H1 (cell line): ENCODE measurements at regions not wholly inside any gene's neighbourhood (a gene's known extent, or its start where the extent isn't known, plus 50 kb on each side); places are given as distances from the start of the nearest gene placed in this dataset.

Experiments used
- CTCF ChIA-PET: fragments of 300-600 bp; sonication (Branson Sonifier 250); formaldehyde crosslinking; loops from one replicate; lab custom pipeline; 2021; ENCODE audit not compliant: partially characterized antibody; lab: Charles Lee
- POLR2A ChIA-PET: fragments of 300-600 bp; sonication (Branson Sonifier 250); formaldehyde crosslinking; loops from one replicate; lab custom pipeline; 2021; ENCODE audit warnings: inconsistent platforms; ENCODE audit not compliant: partially characterized antibody; lab: Charles Lee
- DNase-seq, 2 experiments: peaks; one replicate each; pipeline versions ENCODE4 v3.0.0 to v3.0.0-alpha.2; 2010 to 2022; ENCODE audit warnings: low spot score in 2 of 2, low read depth in 1 of 2, mixed read lengths in 1 of 2
- FAIRE-seq: peaks from 2 replicates; lab custom pipeline; 2011; peaks lifted over from hg19 to GRCh38; lab: Jason Lieb, UNC
- H2AFZ ChIP-seq: 2 replicates; pipeline ENCODE4 v1.8.1; 2012; ENCODE audit warnings: low read length, inconsistent platforms
- H2AK5ac ChIP-seq: 2 replicates; pipeline ENCODE4 v1.6.1; 2013; ENCODE audit warnings: low read depth, low read length
- H2BK120ac ChIP-seq: replicated peaks from 2 replicates; pipeline ENCODE3; 2013; ENCODE audit warnings: low read depth, low read length, inconsistent platforms
- H2BK12ac ChIP-seq: 2 replicates; pipeline ENCODE4 v1.6.1; 2013; ENCODE audit warnings: low read depth, low read length
- H2BK15ac ChIP-seq: 2 replicates; pipeline ENCODE4 v1.6.1; 2013; ENCODE audit warnings: low read length
- H2BK20ac ChIP-seq: 2 replicates; pipeline ENCODE4 v1.6.1; 2013; ENCODE audit warnings: low read length
- H2BK5ac ChIP-seq: 2 replicates; pipeline ENCODE4 v1.6.1; 2013; ENCODE audit warnings: low read depth, low read length
- H3K14ac ChIP-seq: 2 replicates; pipeline ENCODE4 v1.6.1; 2013; ENCODE audit warnings: inconsistent platforms; ENCODE audit not compliant: insufficient read length
- H3K18ac ChIP-seq: 2 replicates; pipeline ENCODE4 v1.6.1; 2013; ENCODE audit warnings: low read length; ENCODE audit errors: extremely low read depth
- H3K23ac ChIP-seq: 2 replicates; pipeline ENCODE4 v1.6.1; 2013; ENCODE audit warnings: inconsistent platforms; ENCODE audit not compliant: insufficient read length
- H3K23me2 ChIP-seq: 2 replicates; pipeline ENCODE4 v1.6.1; 2013; ENCODE audit warnings: low read depth, low read length
- H3K27ac ChIP-seq: 2 replicates; pipeline ENCODE4 v1.6.1; 2011; ENCODE audit warnings: low read depth, low read length, inconsistent platforms
- H3K27me3 ChIP-seq, 4 experiments: replicated peaks in 1 of 4; 1 replicate in 1 of 4; 2 replicates in 3 of 4; pipeline versions ENCODE4 v1.6.1 to v1.8.1; 2011 to 2013; ENCODE audit warnings: low read length in 3 of 4, mild to moderate bottlenecking in 3 of 4, inconsistent platforms in 2 of 4, mixed read lengths in 2 of 4, moderate library complexity in 1 of 4; ENCODE audit not compliant: control insufficient read depth in 3 of 4, insufficient read depth in 3 of 4; ENCODE audit errors: extremely low read depth in 1 of 4
- H3K36me3 ChIP-seq, 4 experiments: 2 replicates each; pipeline versions ENCODE4 v1.6.1 to v1.8.1; 2011 to 2013; ENCODE audit warnings: mild to moderate bottlenecking in 4 of 4, low read length in 3 of 4, moderate library complexity in 2 of 4, control low read depth in 1 of 4, inconsistent platforms in 1 of 4; ENCODE audit not compliant: insufficient read depth in 4 of 4, control insufficient read depth in 2 of 4
- H3K4ac ChIP-seq: replicated peaks from 2 replicates; pipeline ENCODE3; 2013; ENCODE audit warnings: low read length, low read depth, mixed read lengths, inconsistent platforms; ENCODE audit not compliant: insufficient read length
- H3K4me1 ChIP-seq, 4 experiments: replicated peaks in 1 of 4; 1 replicate in 1 of 4; 2 replicates in 3 of 4; pipeline versions ENCODE4 v1.6.1 to v1.8.1; 2011 to 2013; ENCODE audit warnings: low read length in 3 of 4, inconsistent platforms in 2 of 4, mixed read lengths in 1 of 4; ENCODE audit not compliant: insufficient read depth in 4 of 4, control insufficient read depth in 3 of 4
- H3K4me2 ChIP-seq, 2 experiments: 2 replicates each; pipeline versions ENCODE4 v1.6.1 to v1.8.1; 2011 to 2013; ENCODE audit warnings: low read depth in 2 of 2, low read length in 2 of 2, control low read depth in 1 of 2, inconsistent platforms in 1 of 2, mild to moderate bottlenecking in 1 of 2; ENCODE audit not compliant: insufficient read depth in 1 of 2
- H3K4me3 ChIP-seq, 4 experiments: fragments of 200-600, 300-600 bp in 1 of 4; sonication (generic), shearing (Covaris generic), sonication (Bioruptor Twin) in 1 of 4; 2 replicates each; pipeline versions ENCODE4 v1.5.1 to v1.8.1; 2011 to 2016; ENCODE audit warnings: low read length in 4 of 4, low read depth in 3 of 4, control low read depth in 2 of 4, inconsistent platforms in 2 of 4, mild to moderate bottlenecking in 2 of 4, mixed read lengths in 1 of 4, moderate library complexity in 1 of 4; ENCODE audit not compliant: insufficient read depth in 2 of 4; ENCODE audit errors: extremely low read depth in 1 of 4
- H3K56ac ChIP-seq: replicated peaks from 2 replicates; pipeline ENCODE3; 2013; ENCODE audit warnings: low read depth, mild to moderate bottlenecking, mixed read lengths, low read length, inconsistent platforms; ENCODE audit not compliant: insufficient read length
- H3K79me1 ChIP-seq: 2 replicates; pipeline ENCODE4 v1.6.1; 2013; ENCODE audit warnings: low read depth, low read length, control low read depth
- H3K79me2 ChIP-seq, 2 experiments: 2 replicates each; pipeline versions ENCODE4 v1.6.1 to v1.8.1; 2012 to 2013; ENCODE audit warnings: low read length in 2 of 2, mild to moderate bottlenecking in 2 of 2, inconsistent platforms in 1 of 2; ENCODE audit not compliant: insufficient read depth in 2 of 2, control insufficient read depth in 1 of 2
- H3K9ac ChIP-seq, 4 experiments: replicated peaks in 1 of 4; 1 replicate in 1 of 4; 2 replicates in 3 of 4; pipeline versions ENCODE4 v1.6.1 to v1.8.1; 2011 to 2013; ENCODE audit warnings: low read depth in 3 of 4, low read length in 3 of 4, control low read depth in 2 of 4, mild to moderate bottlenecking in 2 of 4, moderate library complexity in 2 of 4, inconsistent platforms in 1 of 4; ENCODE audit errors: extremely low read depth in 1 of 4
- H3K9me3 ChIP-seq, 2 experiments: 2 replicates each; pipeline versions ENCODE4 v1.6.1 to v1.8.1; 2012 to 2013; ENCODE audit warnings: mild to moderate bottlenecking in 2 of 2, moderate library complexity in 2 of 2, control low read depth in 1 of 2, inconsistent platforms in 1 of 2, low read depth in 1 of 2, low read length in 1 of 2, mixed read lengths in 1 of 2; ENCODE audit not compliant: insufficient read depth in 2 of 2
- H4K20me1 ChIP-seq, 2 experiments: replicated peaks in 1 of 2; 2 replicates each; pipeline versions ENCODE3 to v1.8.1; 2011 to 2013; ENCODE audit warnings: inconsistent platforms in 2 of 2, low read length in 2 of 2, mild to moderate bottlenecking in 1 of 2; ENCODE audit not compliant: insufficient read depth in 2 of 2, control insufficient read depth in 1 of 2
- H4K5ac ChIP-seq: 2 replicates; pipeline ENCODE4 v1.6.1; 2013; ENCODE audit warnings: low read length, low read depth, mixed read lengths, inconsistent platforms; ENCODE audit not compliant: insufficient read length
- H4K8ac ChIP-seq: 2 replicates; pipeline ENCODE4 v1.8.0; 2013; ENCODE audit warnings: mild to moderate bottlenecking, moderate library complexity, low read length, inconsistent platforms; ENCODE audit not compliant: insufficient read depth; ENCODE audit errors: extremely low read depth
- H4K91ac ChIP-seq: replicated peaks from 2 replicates; pipeline ENCODE3; 2013; ENCODE audit warnings: low read length, mixed read lengths, inconsistent platforms; ENCODE audit not compliant: insufficient read length
- CEBPB ChIP-seq: IDR thresholded peaks from 2 replicates; pipeline ENCODE4 v1.6.1; 2012; ENCODE audit warnings: low read depth, low read length
- CHD2 ChIP-seq: IDR thresholded peaks from 2 replicates; pipeline ENCODE4 v1.6.1; 2012; ENCODE audit warnings: low read length, improper control_type of control experiment
- NANOG ChIP-seq: IDR thresholded peaks from 2 replicates; pipeline ENCODE4 v1.6.1; 2011; ENCODE audit warnings: low read length, low read depth, mild to moderate bottlenecking, inconsistent platforms; ENCODE audit not compliant: insufficient read depth, poor library complexity, severe bottlenecking
- SAP30 ChIP-seq: fragments of 300-600 bp; sonication (generic); IDR thresholded peaks from 2 replicates; pipeline ENCODE4 v1.7.1; 2012; ENCODE audit warnings: low read length, moderate library complexity, mild to moderate bottlenecking, inconsistent platforms; ENCODE audit not compliant: insufficient read depth, insufficient replicate concordance
- WGBS, 2 experiments: shearing (Covaris generic) in 1 of 2; methylation state at CpG; one replicate each; pipeline versions ENCODE4 v1.1.6 to v1.1.7; 2013 to 2015; ENCODE audit warnings: low lambda C conversion rate in 2 of 2, mixed read lengths in 2 of 2, inconsistent platforms in 1 of 2, low coverage in 1 of 2, missing lambda C conversion rate in 1 of 2; ENCODE audit not compliant: insufficient replicate concordance in 2 of 2, insufficient coverage in 1 of 2, insufficient read length in 1 of 2; ENCODE audit errors: extremely low coverage in 1 of 2, missing lambda C conversion rate in 1 of 2; 5-methylcytosine and 5-hydroxymethylcytosine counted together

GRCh38 chr10:58091886-58092285, 175.8 kb downstream of the IPMK start:
- POLR2A ChIA-PET, result no interaction called here
- CTCF ChIA-PET, result no interaction called here
- no peak overlapping the region for H2BK120ac ChIP-seq

More at GRCh38 chr10:58091886-58092285, 175.8 kb downstream of the IPMK start:
- H2BK5ac ChIP-seq, result no peak overlapping the region
- H2BK20ac ChIP-seq, result no peak overlapping the region
- no peak for TF ChIP-seq SAP30
- TF ChIP-seq NANOG, result no peak
- TF ChIP-seq CEBPB, result no peak
- TF ChIP-seq CHD2, result no peak
- no peak overlapping the region for H2AFZ ChIP-seq
- H2AK5ac ChIP-seq, result no peak overlapping the region
- H3K9me3 ChIP-seq, result no peaks in the 10 kb centered on the region
- 90% methylated on average over 3 of the region's 3 CpGs; no CpG with 5 or more reads in 1 of the 2 experiments for WGBS, 2 experiments
- H3K23ac ChIP-seq, result no peak overlapping the region
- H4K8ac ChIP-seq, result no peak overlapping the region
- H3K4me1 ChIP-seq, result peaks cover 0 to 3% (median 0%) of the 10 kb centered on the region in 4 experiments; a peak in 1 of 7 replicates
- H3K14ac ChIP-seq, result no peak overlapping the region
- H4K91ac ChIP-seq, result no peak overlapping the region
- no peak overlapping the region for H3K27ac ChIP-seq
- no peaks in the 10 kb centered on the region for H3K27me3 ChIP-seq
- no peak overlapping the region for H2BK15ac ChIP-seq
- H4K5ac ChIP-seq, result no peak overlapping the region
- no peak overlapping the region for H3K4me3 ChIP-seq
- no peak overlapping the region for H2BK12ac ChIP-seq
- H3K36me3 ChIP-seq, result no peaks in the 10 kb centered on the region
- no peaks in the 10 kb centered on the region for H3K79me1 ChIP-seq
- no peak overlapping the region for H3K18ac ChIP-seq
- no peaks in the 10 kb centered on the region for H3K79me2 ChIP-seq
- H3K23me2 ChIP-seq, result no peaks in the 10 kb centered on the region
- no peaks in the 10 kb centered on the region for H4K20me1 ChIP-seq
- H3K4me2 ChIP-seq, result no peak overlapping the region
- DNase-seq (no peak), FAIRE-seq (no peak)
- no peak overlapping the region for H3K9ac ChIP-seq
- H3K56ac ChIP-seq, result no peak overlapping the region
- no peak overlapping the region for H3K4ac ChIP-seq
